ENCODE measurements at regions not wholly inside any gene's neighbourhood (a gene's known extent, or its start where the extent isn't known, plus 50 kb on each side); places are given as distances from the start of the nearest gene placed in this dataset.

DNA sequence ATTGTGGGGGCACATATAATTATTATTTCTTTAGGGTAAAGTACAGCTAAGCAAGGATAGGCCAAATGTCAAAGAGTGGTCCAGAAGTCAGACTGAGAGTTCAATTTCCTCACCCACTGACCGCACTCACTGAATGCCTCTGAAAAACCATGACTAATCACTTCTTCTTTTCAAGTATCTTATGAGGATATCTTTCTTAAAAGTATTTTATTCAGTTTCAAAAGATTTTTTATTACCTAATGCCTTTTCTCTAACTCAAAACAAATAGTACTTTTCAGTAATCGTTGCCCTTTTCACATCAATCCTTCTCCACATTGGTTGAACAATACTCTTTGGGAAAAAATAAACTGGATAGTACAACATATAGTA lies 61.7 kb upstream of the CAMK2D start:
- TF ChIP-seq, protein P1, sequence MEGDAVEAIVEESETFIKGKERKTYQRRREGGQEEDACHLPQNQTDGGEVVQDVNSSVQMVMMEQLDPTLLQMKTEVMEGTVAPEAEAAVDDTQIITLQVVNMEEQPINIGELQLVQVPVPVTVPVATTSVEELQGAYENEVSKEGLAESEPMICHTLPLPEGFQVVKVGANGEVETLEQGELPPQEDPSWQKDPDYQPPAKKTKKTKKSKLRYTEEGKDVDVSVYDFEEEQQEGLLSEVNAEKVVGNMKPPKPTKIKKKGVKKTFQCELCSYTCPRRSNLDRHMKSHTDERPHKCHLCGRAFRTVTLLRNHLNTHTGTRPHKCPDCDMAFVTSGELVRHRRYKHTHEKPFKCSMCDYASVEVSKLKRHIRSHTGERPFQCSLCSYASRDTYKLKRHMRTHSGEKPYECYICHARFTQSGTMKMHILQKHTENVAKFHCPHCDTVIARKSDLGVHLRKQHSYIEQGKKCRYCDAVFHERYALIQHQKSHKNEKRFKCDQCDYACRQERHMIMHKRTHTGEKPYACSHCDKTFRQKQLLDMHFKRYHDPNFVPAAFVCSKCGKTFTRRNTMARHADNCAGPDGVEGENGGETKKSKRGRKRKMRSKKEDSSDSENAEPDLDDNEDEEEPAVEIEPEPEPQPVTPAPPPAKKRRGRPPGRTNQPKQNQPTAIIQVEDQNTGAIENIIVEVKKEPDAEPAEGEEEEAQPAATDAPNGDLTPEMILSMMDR (IDR thresholded peaks at IDR 0.05): no peak
- no peak for TF ChIP-seq POLR2A (IDR thresholded peaks at IDR 0.05)

All from uterus (tissue), 2 donors.